ENCODE measurements at regions not wholly inside any gene's neighbourhood (a gene's known extent, or its start where the extent isn't known, plus 50 kb on each side); places are given as distances from the start of the nearest gene placed in this dataset.
"Not testable (repeated sequence)": the region's sequence is repeated elsewhere in the genome, so short reads cannot be mapped to it uniquely, and the experiment has no call there.

GRCh38 chr10:8670461-8670860 is 616.0 kb downstream of the GATA3 start:
- DNase-seq = no peak
- H3K4me1 Mint-ChIP-seq = no peaks in the 10 kb centered on the region
- peaks cover 11 to 21% of the 10 kb centered on the region in 2 donors for H3K27me3 Mint-ChIP-seq (ENCODE audit: low read depth in 2 of 2)
- TF ChIP-seq CTCF (IDR thresholded peaks at IDR 0.05) = no peak
- no peak overlapping the region for H3K27ac Mint-ChIP-seq
- Histone ChIP-seq H3K4me1 (ENCODE audit: control insufficient read depth, insufficient read depth, low read length) (no peaks in the 10 kb centered on the region), H3K27me3 (ENCODE audit: control insufficient read depth, insufficient read depth, low read length) (no peaks in the 10 kb centered on the region), H3K9me3 (ENCODE audit: control insufficient read depth, insufficient read depth, low read length) (peaks cover 2% of the 10 kb centered on the region), H3K4me3 (ENCODE audit: low read length) (no peak overlapping the region), H3K36me3 (ENCODE audit: control insufficient read depth, insufficient read depth, low read length) (no peaks in the 10 kb centered on the region), H3K27ac (ENCODE audit: low read length) (no peak overlapping the region)
- WGBS (ENCODE audit: insufficient coverage) = no CpG with 5 or more reads among the region's 2 CpGs
- H3K36me3 Mint-ChIP-seq = no peaks in the 10 kb centered on the region
- no peak overlapping the region for H3K4me3 Mint-ChIP-seq
- intact Hi-C loops (cut with micrococcal nuclease) = no loop called here
- ATAC-seq = no peak
- peaks cover 2% of the 10 kb centered on the region in 2 donors for H3K9me3 Mint-ChIP-seq

- H3K4me1 Mint-ChIP-seq = no peaks in the 10 kb centered on the region
- Histone ChIP-seq H3K4me1 (ENCODE audit: control insufficient read depth, insufficient read depth, low read length) (no peaks in the 10 kb centered on the region), H3K9me3 (ENCODE audit: control insufficient read depth, insufficient read depth, low read length) (no peaks in the 10 kb centered on the region), H3K27me3 (ENCODE audit: control insufficient read depth, insufficient read depth, low read length) (no peaks in the 10 kb centered on the region), H3K36me3 (ENCODE audit: control insufficient read depth, insufficient read depth, low read length) (no peaks in the 10 kb centered on the region), H3K27ac (ENCODE audit: low read length) (no peak overlapping the region), H3K4me3 (ENCODE audit: low read length) (no peak overlapping the region)
- no peak overlapping the region for H3K4me3 Mint-ChIP-seq
- H3K36me3 Mint-ChIP-seq = no peaks in the 10 kb centered on the region
- H3K27ac Mint-ChIP-seq = no peak overlapping the region
- no peak for DNase-seq
- TF ChIP-seq CTCF (IDR thresholded peaks at IDR 0.05) = no peak
- H3K9me3 Mint-ChIP-seq = peaks cover 2% of the 10 kb centered on the region in 2 donors
- H3K27me3 Mint-ChIP-seq (ENCODE audit: low read depth in 2 of 2) = peaks cover 15% of the 10 kb centered on the region in 2 donors
- intact Hi-C loops (cut with micrococcal nuclease) = no loop called here
- WGBS (ENCODE audit: insufficient coverage) = 87% methylated on average over 3 of the region's 3 CpGs
- no peak for ATAC-seq
Observed at GRCh38 chr10:8674230-8674629, 619.7 kb downstream of the GATA3 start.

GRCh38 chr10:8677642-8678041 is 623.2 kb downstream of the GATA3 start:
- Mint-ChIP-seq H3K27ac (no peak overlapping the region), H3K4me3 (no peak overlapping the region), H3K9me3 (peaks cover 2 to 4% of the 10 kb centered on the region in 2 donors), H3K27me3 (ENCODE audit: low read depth in 2 of 2) (peaks cover 0 to 18% of the 10 kb centered on the region in 2 donors), H3K4me1 (no peaks in the 10 kb centered on the region), H3K36me3 (no peaks in the 10 kb centered on the region)
- no peak for TF ChIP-seq CTCF (IDR thresholded peaks at IDR 0.05)
- Histone ChIP-seq H3K9me3 (ENCODE audit: control insufficient read depth, insufficient read depth, low read length) (no peaks in the 10 kb centered on the region), H3K27ac (ENCODE audit: low read length) (no peak overlapping the region), H3K4me3 (ENCODE audit: low read length) (no peak overlapping the region), H3K27me3 (ENCODE audit: control insufficient read depth, insufficient read depth, low read length) (no peaks in the 10 kb centered on the region), H3K4me1 (ENCODE audit: control insufficient read depth, insufficient read depth, low read length) (no peaks in the 10 kb centered on the region), H3K36me3 (ENCODE audit: control insufficient read depth, insufficient read depth, low read length) (no peaks in the 10 kb centered on the region)
- DNase-seq (no peak), ATAC-seq (no peak)
- WGBS (ENCODE audit: insufficient coverage) = 62% methylated on average over 5 of the region's 6 CpGs
- intact Hi-C loops (cut with micrococcal nuclease) = no loop called here

GRCh38 chr10:8684916-8685315 is 630.4 kb downstream of the GATA3 start:
- H3K9me3 ChIP-seq (ENCODE audit: control insufficient read depth, insufficient read depth, low read length); H3K27ac Mint-ChIP-seq; H3K4me1 Mint-ChIP-seq; H3K36me3 Mint-ChIP-seq; H3K36me3 ChIP-seq (ENCODE audit: control insufficient read depth, insufficient read depth, low read length); H3K4me3 ChIP-seq (ENCODE audit: low read length); ATAC-seq; H3K4me1 ChIP-seq (ENCODE audit: control insufficient read depth, insufficient read depth, low read length); H3K4me3 Mint-ChIP-seq; H3K27me3 ChIP-seq (ENCODE audit: control insufficient read depth, insufficient read depth, low read length); H3K9me3 Mint-ChIP-seq; H3K27ac ChIP-seq (ENCODE audit: low read length); intact Hi-C loops (cut with micrococcal nuclease); DNase-seq: not testable (repeated sequence)
- WGBS (ENCODE audit: insufficient coverage) = 100% methylated on average over 1 of the region's 3 CpGs
- H3K27me3 Mint-ChIP-seq (ENCODE audit: low read depth in 2 of 2) = peaks cover 9 to 13% of the 10 kb centered on the region in 2 donors
